ENCODE measurements at regions not wholly inside any gene's neighbourhood (a gene's known extent, or its start where the extent isn't known, plus 50 kb on each side); places are given as distances from the start of the nearest gene placed in this dataset.

DNA sequence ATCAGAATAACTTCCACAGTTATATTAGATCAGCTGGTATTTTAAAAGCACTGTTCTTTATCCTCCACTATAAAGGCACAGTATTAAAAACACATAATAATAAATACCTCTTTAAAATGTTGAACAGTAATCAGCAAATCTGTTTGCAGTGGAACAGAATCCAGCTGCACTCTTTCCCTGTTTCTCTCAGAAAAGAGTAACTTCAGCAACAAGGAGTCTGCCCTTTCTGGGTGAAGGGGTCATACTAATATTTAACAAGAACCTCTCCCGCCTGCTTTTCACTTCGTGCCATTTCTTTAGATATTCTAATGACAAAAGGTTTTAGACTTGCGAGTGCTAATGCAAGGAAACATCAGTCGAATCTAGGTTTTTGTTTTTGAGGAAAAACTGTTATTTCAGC is 194.2 kb upstream of the FMN2 start:
- DNase-seq: no peak

GRCh38 chr1:239898062-239898730 is 193.5 kb upstream of the FMN2 start:
- peak; percentile 75 for DNase-seq

DNA sequence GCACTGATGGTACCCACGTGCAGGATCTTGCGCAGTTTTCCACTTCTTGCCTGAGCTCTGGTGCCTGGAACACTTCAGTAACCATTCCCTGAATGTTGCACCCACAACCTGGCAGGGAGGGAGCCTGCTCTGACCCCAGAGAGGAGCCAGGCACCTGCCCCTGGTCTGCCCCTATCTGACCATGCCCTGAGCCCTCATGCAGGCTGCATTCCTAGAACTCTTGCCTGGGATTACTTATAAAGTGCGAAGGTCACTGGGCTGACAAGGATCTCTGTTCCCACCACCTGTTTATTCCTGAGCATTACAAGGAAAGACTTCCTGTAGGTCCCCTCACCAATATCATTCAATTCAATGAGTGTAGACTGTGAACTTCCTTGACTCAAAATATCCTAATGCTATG is 191.9 kb upstream of the FMN2 start:
- no peak for DNase-seq

GRCh38 chr1:239906394-239906793 is 185.3 kb upstream of the FMN2 start:
- no peak for DNase-seq

DNA sequence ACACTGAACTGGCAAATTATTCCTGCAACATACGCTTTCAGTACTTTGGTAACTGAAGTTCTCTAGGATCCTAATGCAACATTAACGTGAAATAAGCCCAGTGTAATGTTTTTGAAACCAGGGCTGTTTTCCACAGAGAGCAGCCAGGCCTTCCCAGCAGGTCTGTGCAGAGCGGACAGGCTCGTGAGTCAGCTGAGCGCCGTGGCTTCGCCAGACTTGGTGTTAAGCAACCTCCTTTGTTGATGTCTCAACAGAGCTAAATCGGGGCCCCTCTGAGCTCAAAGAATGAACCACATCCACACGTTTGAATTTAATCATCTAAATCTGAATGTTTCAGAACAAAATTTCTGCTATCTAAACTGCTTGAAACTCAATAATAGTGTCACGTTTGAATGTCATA is 181.8 kb upstream of the FMN2 start:
- DNase-seq: peak; percentile 74

DNA sequence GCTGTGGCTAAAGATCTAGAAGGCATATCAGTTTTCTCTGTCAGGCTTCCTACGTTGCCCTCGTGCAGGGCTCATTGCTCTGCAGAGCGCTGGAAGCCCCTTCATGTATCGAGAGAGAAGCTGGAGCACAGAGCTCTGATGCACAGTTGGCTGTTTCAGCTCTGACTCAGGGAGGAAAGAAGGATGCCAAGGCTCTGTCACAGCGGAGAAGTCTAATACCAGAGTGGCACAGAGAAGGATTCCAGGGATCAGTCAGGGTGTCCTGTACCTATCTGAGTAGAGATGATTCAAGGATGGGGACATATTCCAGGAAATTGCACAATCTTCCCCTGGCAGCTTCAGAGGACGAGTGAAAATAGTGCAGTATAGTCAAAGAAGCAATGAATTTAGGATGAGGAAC is 179.2 kb upstream of the FMN2 start:
- peak; percentile 62 for DNase-seq

- DNase-seq: no peak
Observed at GRCh38 chr1:239913141-239913585, 178.5 kb upstream of the FMN2 start.

DNA sequence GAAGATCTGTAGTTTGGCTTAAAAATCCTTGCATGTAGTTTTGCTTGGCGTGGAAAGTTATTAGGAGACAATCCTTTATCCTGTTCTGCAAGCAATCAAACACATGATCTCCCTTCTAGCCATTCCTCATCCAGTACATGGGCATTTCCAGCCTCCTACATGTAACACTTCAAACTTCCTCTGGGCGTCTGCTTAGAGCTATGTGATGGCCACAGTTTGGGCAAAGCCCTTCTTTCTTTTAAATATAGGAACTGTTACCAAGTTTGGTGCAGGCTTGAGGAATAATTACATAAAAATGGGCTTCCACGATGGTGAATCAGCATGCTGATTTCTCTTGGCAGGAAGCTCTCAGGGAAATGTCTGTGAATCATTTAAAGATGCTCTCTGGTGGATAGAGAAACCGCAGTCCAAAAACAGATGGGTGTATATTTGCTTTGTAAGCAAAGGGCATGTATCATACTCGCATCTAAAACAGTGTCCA is 176.9 kb upstream of the FMN2 start:
- peak; percentile 96 for DNase-seq

- DNase-seq: no peak
Observed at GRCh38 chr1:239918634-239919033, 173.0 kb upstream of the FMN2 start.

DNA sequence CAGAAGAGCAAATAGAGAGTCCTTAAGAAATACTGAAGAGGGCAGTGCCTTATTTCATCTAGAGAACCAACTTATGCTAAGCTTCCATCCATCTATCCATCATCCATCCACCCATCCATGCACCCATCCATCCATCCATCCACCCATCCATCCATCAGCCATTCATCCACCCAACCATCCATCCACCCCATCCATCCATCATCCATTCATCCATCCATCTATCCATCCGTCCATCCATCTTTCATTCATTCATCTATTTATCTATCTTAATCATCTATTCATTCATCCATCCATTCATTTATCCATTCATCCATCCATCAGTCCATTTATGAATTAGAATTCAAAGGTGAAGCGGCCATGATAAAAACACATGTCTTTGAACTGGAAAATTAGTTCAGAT is 171.5 kb upstream of the FMN2 start:
- no peak for DNase-seq

GRCh38 chr1:239922778-239923522 is 168.7 kb upstream of the FMN2 start:
- peak; percentile 69 for DNase-seq

DNA sequence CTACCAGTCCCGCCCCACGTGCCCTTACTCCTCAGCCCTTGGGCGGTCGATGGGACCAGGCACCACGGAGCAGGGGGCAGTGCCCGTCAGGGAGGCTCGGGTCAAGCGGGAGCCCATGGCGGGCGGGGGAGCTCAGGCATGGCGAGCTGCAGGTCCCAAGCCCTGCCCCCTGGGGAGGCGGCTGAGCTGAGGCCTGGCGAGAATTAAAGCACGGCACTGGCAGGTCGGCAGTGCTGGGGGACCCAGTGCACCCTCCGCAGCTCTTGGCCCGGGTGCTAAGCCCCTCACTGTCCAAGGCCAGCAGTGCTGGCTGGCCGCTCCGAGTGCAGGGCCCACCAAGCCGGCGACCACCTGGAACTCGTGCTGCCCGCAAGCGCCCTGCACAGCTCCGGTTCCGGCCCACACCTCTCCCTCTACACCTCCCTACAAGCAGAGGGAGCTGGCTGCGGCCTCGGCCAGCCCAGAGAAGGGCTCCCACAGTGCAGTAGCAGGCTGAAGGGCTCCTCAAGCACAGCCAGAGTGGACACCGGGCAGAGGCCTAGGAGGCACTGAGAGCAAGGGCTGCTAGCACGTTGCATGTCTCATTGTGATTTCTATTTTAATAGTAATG is 166.8 kb upstream of the FMN2 start:
- DNase-seq: no peak

DNA sequence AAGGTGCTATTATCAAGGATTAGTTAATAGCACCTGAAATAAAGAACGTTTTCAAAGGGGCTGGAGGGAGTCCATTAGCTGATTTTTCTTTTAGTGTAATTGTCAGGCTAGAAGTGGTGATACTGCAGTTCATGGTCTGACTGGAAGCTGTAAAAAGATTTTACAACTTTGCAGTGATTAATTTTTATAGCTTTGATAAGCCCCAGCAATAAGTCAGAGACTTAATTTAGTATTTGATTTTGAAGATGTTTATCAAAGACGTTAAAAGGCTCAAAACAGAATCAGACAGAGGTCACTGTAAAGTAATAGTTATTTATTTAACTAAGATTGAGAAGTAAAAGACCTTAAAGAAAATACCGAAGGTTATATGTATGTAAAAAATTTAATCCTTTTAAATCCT is 165.5 kb upstream of the FMN2 start:
- DNase-seq: no peak

- no peak for DNase-seq
Observed at GRCh38 chr1:239929317-239929716, 162.4 kb upstream of the FMN2 start.

DNA sequence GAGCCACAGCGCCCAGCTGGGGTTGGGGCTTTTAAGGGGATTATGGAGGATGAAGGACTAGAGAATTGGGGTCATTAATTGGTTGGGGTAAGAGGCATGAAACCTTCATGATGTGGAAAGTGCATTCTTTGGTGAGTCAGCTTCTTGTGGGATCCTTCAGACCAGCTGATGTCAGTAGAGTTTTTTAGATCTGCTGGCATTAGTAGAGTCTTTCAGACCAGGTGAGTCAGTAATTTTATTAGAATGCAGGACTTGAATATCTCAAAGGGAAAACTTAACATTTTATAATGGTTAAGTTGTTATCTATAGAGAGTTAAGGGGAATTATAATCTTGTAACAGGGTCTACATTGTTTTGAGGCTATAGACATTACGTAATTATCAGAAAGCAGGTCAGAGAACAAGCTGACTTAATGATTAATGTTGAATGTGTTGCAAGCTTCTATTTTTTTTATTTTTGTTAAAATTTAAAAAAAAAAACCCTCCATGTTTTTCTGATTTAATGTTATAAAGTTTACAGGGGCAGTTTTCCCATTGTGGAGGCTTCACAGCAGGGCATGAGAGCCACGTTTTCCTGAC is 160.9 kb upstream of the FMN2 start:
- peak; percentile 7 for DNase-seq

DNA sequence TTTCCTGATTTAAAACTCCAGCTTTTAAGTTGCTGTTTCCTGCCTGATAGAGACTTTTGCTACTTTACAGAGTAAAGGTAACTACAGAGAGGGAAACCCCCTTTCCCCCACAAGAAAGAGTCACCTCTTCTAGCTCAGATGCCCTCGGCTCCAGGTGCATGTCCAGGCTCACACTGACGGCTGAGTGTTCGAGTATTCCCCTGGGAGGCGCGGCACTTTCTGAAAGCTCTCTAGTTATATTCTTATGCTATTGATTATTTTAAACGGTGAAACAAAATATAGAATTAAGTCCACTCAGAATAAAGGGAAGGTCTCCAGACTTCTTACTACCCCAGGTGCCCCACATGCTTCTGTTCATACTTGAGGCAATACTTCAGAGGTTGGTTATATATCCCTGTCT is 160.3 kb upstream of the FMN2 start:
- DNase-seq: no peak

GRCh38 chr1:239939602-239940001 is 152.1 kb upstream of the FMN2 start:
- DNase-seq: no peak

DNA sequence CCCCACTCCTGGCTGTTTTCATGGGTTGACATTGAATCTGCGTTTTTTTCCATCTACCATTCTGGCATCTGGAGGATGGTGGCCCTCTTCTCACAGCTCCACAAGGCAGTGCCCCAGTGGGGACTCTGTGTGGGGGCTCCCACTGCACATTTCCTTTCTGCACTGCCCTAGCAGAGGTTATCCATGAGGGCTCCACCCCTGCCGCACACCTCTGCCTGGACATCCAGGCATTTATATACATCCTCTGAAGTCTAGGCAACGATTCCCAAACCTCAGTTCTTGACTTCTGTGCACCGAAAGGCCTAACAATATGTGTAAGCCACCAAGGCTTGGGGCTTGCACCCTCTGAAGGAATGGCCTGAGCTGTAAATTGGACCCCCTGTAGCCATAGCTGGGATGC is 147.9 kb upstream of the FMN2 start:
- DNase-seq: no peak

GRCh38 chr1:239944666-239945065 is 147.0 kb upstream of the FMN2 start:
- no peak for DNase-seq

- DNase-seq: no peak
Observed at GRCh38 chr1:239947801-239948200, 143.9 kb upstream of the FMN2 start.

DNA sequence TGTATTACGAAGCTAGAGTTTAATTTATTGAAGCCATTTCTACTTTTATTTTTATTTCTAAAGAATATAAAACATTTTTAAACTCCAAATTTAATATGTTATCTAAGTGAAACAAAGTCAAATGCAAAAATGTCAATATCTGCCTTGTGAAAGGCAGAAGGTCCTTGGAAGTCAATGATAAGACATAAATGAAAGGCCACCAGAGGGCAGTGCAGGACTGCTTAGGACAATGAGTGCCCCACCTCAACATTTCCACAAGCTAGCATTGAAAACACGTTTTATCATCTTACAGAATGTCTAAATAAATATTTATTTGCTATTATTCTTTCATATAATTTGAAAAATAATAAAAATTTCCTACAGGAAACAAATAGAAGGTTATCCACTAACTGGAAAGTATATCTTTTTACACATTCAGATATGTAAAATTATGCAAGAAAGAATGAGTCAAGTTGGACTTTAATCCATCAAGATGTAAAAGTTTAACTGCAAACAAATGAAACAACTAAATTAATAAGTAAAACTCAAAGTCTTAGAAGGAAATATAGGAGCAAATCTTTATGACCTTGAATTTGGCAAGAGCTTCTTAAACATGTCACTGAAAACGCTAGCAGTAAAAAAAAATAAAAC is 140.1 kb upstream of the FMN2 start:
- DNase-seq: peak; percentile 59

- peak; percentile 6 for DNase-seq
Observed at GRCh38 chr1:239952348-239953308, 139.1 kb upstream of the FMN2 start.

Measured in fibroblast of skin of right biceps (primary cell).